NCI-H1092 (cell line): ENCODE measurements at regions not wholly inside any gene's neighbourhood (a gene's known extent, or its start where the extent isn't known, plus 50 kb on each side); places are given as distances from the start of the nearest gene placed in this dataset.

Experiments used
- DNase-seq: peaks from one replicate; lab custom pipeline; 2025; lab: John Stamatoyannopoulos, UW

- no peak for DNase-seq
These were observed 74.3 kb downstream of the SYNE3 start for GRCh38 chr14:95442016-95442632.

GRCh38 chr14:95440951-95441350 is 75.5 kb downstream of the SYNE3 start:
- no peak for DNase-seq

GRCh38 chr14:95440496-95440895 is 76.0 kb downstream of the SYNE3 start:
- no peak for DNase-seq

- no peak for DNase-seq
These were observed 76.6 kb downstream of the SYNE3 start for GRCh38 chr14:95439881-95440280.

- no peak for DNase-seq
These were observed 78.7 kb downstream of the SYNE3 start for GRCh38 chr14:95437715-95438114.

- DNase-seq, result no peak
These were observed 80.1 kb downstream of the SYNE3 start for GRCh38 chr14:95436354-95436753.

GRCh38 chr14:95434121-95434520 is 82.3 kb downstream of the SYNE3 start:
- DNase-seq, result no peak

- DNase-seq, result no peak
These were observed 83.4 kb downstream of the SYNE3 start for GRCh38 chr14:95433094-95433478.

- peak; percentile 14 for DNase-seq
These were observed 84.0 kb downstream of the SYNE3 start for GRCh38 chr14:95432144-95433093.

GRCh38 chr14:95431199-95432143 is 85.0 kb downstream of the SYNE3 start:
- DNase-seq, result no peak

GRCh38 chr14:95428557-95428956 is 87.9 kb downstream of the SYNE3 start:
- no peak for DNase-seq

- DNase-seq, result no peak
These were observed 90.4 kb downstream of the SYNE3 start for GRCh38 chr14:95426116-95426475.

- no peak for DNase-seq
These were observed 90.9 kb downstream of the SYNE3 start for GRCh38 chr14:95425369-95426115.

GRCh38 chr14:95424529-95424928 is 91.9 kb downstream of the SYNE3 start:
- DNase-seq, result no peak

- DNase-seq, result no peak
These were observed 94.7 kb downstream of the SYNE3 start for GRCh38 chr14:95421741-95422140.

GRCh38 chr14:95420060-95420459 is 96.4 kb downstream of the SYNE3 start:
- DNase-seq, result no peak

- no peak for DNase-seq
These were observed 96.9 kb downstream of the SYNE3 start for GRCh38 chr14:95419569-95419968.

GRCh38 chr14:95418858-95419257 is 97.6 kb downstream of the SYNE3 start:
- DNase-seq, result no peak

GRCh38 chr14:95417492-95417891 is 97.8 kb upstream of the CLMN start:
- no peak for DNase-seq

- no peak for DNase-seq
These were observed 96.3 kb upstream of the CLMN start for GRCh38 chr14:95415993-95416392.
